ENCODE measurements at regions not wholly inside any gene's neighbourhood (a gene's known extent, or its start where the extent isn't known, plus 50 kb on each side); places are given as distances from the start of the nearest gene placed in this dataset.
"Not testable (repeated sequence)": the region's sequence is repeated elsewhere in the genome, so short reads cannot be mapped to it uniquely, and the experiment has no call there.

DNA sequence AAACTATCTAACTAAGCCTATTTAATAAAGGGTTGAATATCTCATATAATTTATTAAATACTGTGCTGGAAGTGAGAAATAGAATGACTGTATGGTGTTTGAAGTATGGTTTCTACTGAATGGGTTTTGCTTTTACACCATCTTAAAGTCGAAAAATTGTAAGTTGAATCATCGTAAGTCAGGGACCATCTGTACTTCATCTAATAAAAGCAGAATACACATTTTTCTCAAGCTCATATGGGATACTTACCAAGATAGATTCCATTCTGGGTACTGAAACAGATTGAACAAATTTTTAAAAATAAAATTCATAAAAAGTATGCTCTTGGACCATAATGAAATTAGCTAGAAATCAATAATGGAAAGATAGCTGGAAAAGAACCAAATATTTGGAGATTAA, 285.4 kb downstream of the CXCL12 start:
- no peak for DNase-seq
- WGBS (ENCODE audit: insufficient coverage), result no CpG with 5 or more reads among the region's 2 CpGs
- Mint-ChIP-seq H3K27ac (no peak overlapping the region), H3K27me3 (peaks cover 0 to 3% of the 10 kb centered on the region in 2 donors), H3K9me3 (peaks cover 5 to 13% (median 6%) of the 10 kb centered on the region in 3 donors), H3K4me3 (no peak overlapping the region), H3K4me1 (no peaks in the 10 kb centered on the region), H3K36me3 (no peaks in the 10 kb centered on the region)
- no peaks in the 10 kb centered on the region for H3K27me3 ChIP-seq (replicated peaks in 1 of 2; ENCODE audit: control insufficient read depth in 2 of 2, extremely low read depth in 1 of 2, insufficient read depth in 2 of 2, low read length in 1 of 2)
- ChIA-PET CTCF (no interaction called here), POLR2A (no interaction called here)
- H3K27ac ChIP-seq (ENCODE audit: low read length), result no peak overlapping the region
- no peak for ATAC-seq (replicated peaks in 1 of 4)
- no peaks in the 10 kb centered on the region for H3K36me3 ChIP-seq (ENCODE audit: control insufficient read depth in 2 of 2, extremely low read depth in 1 of 2, insufficient read depth in 1 of 2, low read length in 1 of 2)
- no peaks in the 10 kb centered on the region for H3K9me3 ChIP-seq
- H3K4me1 ChIP-seq (ENCODE audit: control insufficient read depth in 1 of 2, extremely low read depth in 1 of 2, insufficient read depth in 2 of 2, low read length in 2 of 2), result no peaks in the 10 kb centered on the region
- no peak overlapping the region for H3K4me3 ChIP-seq (ENCODE audit: control insufficient read depth in 1 of 2, extremely low read depth in 1 of 2, low read length in 1 of 2)

DNA sequence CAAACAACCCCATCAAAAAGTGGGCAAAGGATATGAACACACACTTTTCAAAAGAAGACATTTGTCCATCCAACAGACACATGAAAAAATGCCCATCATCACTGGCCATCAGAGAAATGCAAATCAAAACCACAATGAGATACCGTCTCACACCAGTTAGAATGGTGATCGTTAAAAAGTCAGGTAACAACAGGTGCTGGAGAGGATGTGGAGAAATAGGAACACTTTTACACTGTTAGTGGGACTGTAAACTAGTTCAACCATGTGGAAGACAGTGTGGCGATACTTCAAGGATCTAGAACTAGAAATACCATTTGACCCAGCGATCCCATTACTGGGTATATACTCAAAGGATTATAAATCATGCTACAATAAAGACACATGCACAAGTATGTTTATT, 288.7 kb downstream of the CXCL12 start:
- POLR2A ChIA-PET; H3K27me3 ChIP-seq (replicated peaks in 1 of 2; ENCODE audit: control insufficient read depth in 2 of 2, extremely low read depth in 1 of 2, insufficient read depth in 2 of 2, low read length in 1 of 2); H3K36me3 ChIP-seq (ENCODE audit: control insufficient read depth in 2 of 2, extremely low read depth in 1 of 2, insufficient read depth in 1 of 2, low read length in 1 of 2); H3K27ac Mint-ChIP-seq; H3K27me3 Mint-ChIP-seq; H3K4me1 Mint-ChIP-seq; H3K4me1 ChIP-seq (ENCODE audit: control insufficient read depth in 1 of 2, extremely low read depth in 1 of 2, insufficient read depth in 2 of 2, low read length in 2 of 2); H3K4me3 Mint-ChIP-seq; H3K4me3 ChIP-seq (ENCODE audit: control insufficient read depth in 1 of 2, extremely low read depth in 1 of 2, low read length in 1 of 2); H3K9me3 ChIP-seq; DNase-seq; ATAC-seq (replicated peaks in 1 of 4); H3K36me3 Mint-ChIP-seq; CTCF ChIA-PET; H3K27ac ChIP-seq (ENCODE audit: low read length): not testable (repeated sequence)
- H3K9me3 Mint-ChIP-seq, result peaks cover 5 to 17% (median 9%) of the 10 kb centered on the region in 3 donors
- WGBS (ENCODE audit: insufficient coverage), result 100% methylated on average over 2 of the region's 4 CpGs

DNA sequence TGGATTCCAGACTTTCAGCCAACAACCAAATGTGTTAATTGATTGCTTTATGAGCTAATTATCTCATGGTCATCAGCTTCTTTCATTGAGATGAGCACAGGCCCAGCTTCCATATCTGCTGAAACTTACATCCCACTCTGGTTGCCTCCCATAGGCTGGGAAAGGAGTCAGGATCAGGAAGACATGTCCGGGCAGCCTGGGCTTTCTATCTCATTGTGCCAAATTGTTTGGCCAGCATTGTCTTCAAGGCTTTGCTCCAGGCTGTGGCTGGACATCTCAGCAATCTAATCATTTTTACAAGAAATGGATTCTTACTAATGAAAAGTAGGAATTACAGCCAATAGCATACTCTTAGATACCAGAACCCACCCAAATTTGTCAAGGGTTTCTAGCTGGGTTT, 295.2 kb downstream of the CXCL12 start:
- Mint-ChIP-seq H3K4me1 (no peaks in the 10 kb centered on the region), H3K27ac (no peak overlapping the region), H3K27me3 (peaks cover 16 to 24% of the 10 kb centered on the region in 2 donors), H3K9me3 (peaks cover 4 to 11% (median 7%) of the 10 kb centered on the region in 3 donors), H3K4me3 (no peak overlapping the region), H3K36me3 (no peaks in the 10 kb centered on the region)
- Histone ChIP-seq H3K9me3 (no peaks in the 10 kb centered on the region), H3K27me3 (replicated peaks in 1 of 2; ENCODE audit: control insufficient read depth in 2 of 2, extremely low read depth in 1 of 2, insufficient read depth in 2 of 2, low read length in 1 of 2) (peaks cover 0 to 7% of the 10 kb centered on the region in 2 experiments), H3K4me1 (ENCODE audit: control insufficient read depth in 1 of 2, extremely low read depth in 1 of 2, insufficient read depth in 2 of 2, low read length in 2 of 2) (no peaks in the 10 kb centered on the region), H3K27ac (ENCODE audit: low read length) (no peak overlapping the region), H3K36me3 (ENCODE audit: control insufficient read depth in 2 of 2, extremely low read depth in 1 of 2, insufficient read depth in 1 of 2, low read length in 1 of 2) (no peaks in the 10 kb centered on the region), H3K4me3 (ENCODE audit: control insufficient read depth in 1 of 2, extremely low read depth in 1 of 2, low read length in 1 of 2) (no peak overlapping the region)
- DNase-seq (no peak), ATAC-seq (replicated peaks in 1 of 4) (no peak)
- CTCF ChIA-PET, result no interaction called here
- POLR2A ChIA-PET, result no interaction called here
- no CpG with 5 or more reads among the region's 1 CpG for WGBS (ENCODE audit: insufficient coverage)

DNA sequence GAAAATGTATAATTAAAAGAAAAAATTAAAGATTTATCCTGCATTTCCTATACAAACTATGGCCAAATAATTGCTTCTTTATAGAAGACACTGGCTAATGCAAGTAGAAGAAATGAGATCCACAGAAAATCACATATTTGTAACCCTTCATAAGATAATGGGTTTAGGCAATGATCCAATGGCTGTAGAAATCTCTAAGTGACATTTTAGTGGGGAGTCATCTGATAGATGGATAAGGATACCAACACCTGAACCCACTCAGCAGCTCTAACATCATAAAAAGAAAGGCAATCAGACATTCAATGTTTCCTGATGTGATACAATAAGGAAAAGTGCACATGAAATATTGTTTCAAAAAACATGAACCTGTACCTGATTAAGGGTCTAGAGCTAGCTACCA, 297.5 kb downstream of the CXCL12 start:
- H3K4me1 Mint-ChIP-seq, result no peaks in the 10 kb centered on the region
- DNase-seq (no peak), ATAC-seq (replicated peaks in 1 of 4) (no peak)
- H3K27ac Mint-ChIP-seq, result no peak overlapping the region
- ChIA-PET CTCF (no interaction called here), POLR2A (no interaction called here)
- no peaks in the 10 kb centered on the region for H3K9me3 ChIP-seq
- H3K27me3 ChIP-seq (replicated peaks in 1 of 2; ENCODE audit: control insufficient read depth in 2 of 2, extremely low read depth in 1 of 2, insufficient read depth in 2 of 2, low read length in 1 of 2), result peaks cover 0 to 10% of the 10 kb centered on the region in 2 experiments
- peaks cover 0 to 7% (median 4%) of the 10 kb centered on the region in 3 donors for H3K9me3 Mint-ChIP-seq
- H3K4me1 ChIP-seq (ENCODE audit: control insufficient read depth in 1 of 2, extremely low read depth in 1 of 2, insufficient read depth in 2 of 2, low read length in 2 of 2), result no peaks in the 10 kb centered on the region
- no peak overlapping the region for H3K4me3 ChIP-seq (ENCODE audit: control insufficient read depth in 1 of 2, extremely low read depth in 1 of 2, low read length in 1 of 2)
- no peaks in the 10 kb centered on the region for H3K36me3 ChIP-seq (ENCODE audit: control insufficient read depth in 2 of 2, extremely low read depth in 1 of 2, insufficient read depth in 1 of 2, low read length in 1 of 2)
- H3K27me3 Mint-ChIP-seq, result peaks cover 16 to 17% of the 10 kb centered on the region in 2 donors
- no peak overlapping the region for H3K4me3 Mint-ChIP-seq
- no peaks in the 10 kb centered on the region for H3K36me3 Mint-ChIP-seq
- H3K27ac ChIP-seq (ENCODE audit: low read length), result no peak overlapping the region

DNA sequence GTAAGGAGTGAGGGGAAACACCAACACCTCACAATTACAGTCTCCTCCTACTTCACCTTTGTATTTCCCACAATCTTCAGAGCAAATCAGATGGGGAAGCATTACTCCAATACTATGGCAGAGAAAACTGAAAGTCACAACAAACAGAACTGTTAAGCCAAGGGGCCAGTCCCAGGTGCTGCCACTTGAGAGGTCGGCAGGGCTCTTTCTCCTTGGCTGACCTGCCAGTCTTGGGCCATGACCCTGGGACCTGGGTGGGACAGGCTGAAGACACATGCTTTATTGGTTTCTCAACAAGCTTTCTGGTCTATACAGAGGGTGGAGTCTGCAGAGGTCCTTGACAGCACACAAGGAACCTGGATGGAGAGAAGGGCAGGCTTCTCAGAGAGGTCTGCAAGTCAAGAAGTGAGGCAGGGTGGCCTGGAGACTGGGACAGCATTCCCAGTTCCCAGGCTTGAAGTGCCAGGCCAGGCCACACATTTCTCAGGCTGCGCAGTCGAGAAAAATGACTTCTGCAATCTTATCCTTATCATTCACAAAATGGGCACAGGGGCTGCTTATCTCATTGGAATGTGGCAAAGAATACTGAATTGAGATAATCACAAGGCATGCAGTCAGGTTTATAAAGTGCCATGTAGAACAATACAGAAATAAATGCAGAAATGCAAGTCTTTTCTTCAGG, 301.0 kb downstream of the CXCL12 start:
- POLR2A ChIA-PET, result no interaction called here
- no peak for ATAC-seq (replicated peaks in 1 of 4)
- no peaks in the 10 kb centered on the region for H3K9me3 ChIP-seq

DNA sequence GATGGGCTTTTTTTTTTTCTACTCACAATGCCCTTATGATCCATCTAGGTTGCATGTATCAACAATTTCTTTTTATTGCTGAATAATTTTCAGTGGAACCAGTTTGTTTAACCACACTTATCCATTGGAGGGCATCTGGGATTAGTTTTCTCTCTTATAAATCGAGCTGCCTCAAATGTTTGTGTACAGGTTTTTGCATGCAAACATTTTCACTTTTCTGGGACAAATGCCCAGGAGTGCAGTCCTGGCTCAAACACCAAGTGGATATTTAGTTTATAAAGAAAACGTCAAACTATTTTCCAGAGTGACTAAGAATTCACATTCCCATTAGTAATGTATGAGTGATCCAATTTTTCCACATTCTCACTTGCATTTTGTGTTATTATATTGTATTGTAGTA, 313.4 kb downstream of the CXCL12 start:
- no peaks in the 10 kb centered on the region for H3K4me1 ChIP-seq (ENCODE audit: control insufficient read depth in 1 of 2, extremely low read depth in 1 of 2, insufficient read depth in 2 of 2, low read length in 2 of 2)
- ChIA-PET CTCF (no interaction called here), POLR2A (no interaction called here)
- ATAC-seq (replicated peaks in 1 of 4) (no peak), DNase-seq (no peak)
- peaks cover 0 to 7% (median under 1%) of the 10 kb centered on the region in 3 donors for H3K9me3 Mint-ChIP-seq
- no peaks in the 10 kb centered on the region for H3K4me1 Mint-ChIP-seq
- no CpG with 5 or more reads among the region's 2 CpGs for WGBS (ENCODE audit: insufficient coverage)
- H3K36me3 Mint-ChIP-seq, result no peaks in the 10 kb centered on the region
- no peak overlapping the region for H3K4me3 ChIP-seq (ENCODE audit: control insufficient read depth in 1 of 2, extremely low read depth in 1 of 2, low read length in 1 of 2)
- no peaks in the 10 kb centered on the region for H3K36me3 ChIP-seq (ENCODE audit: control insufficient read depth in 2 of 2, extremely low read depth in 1 of 2, insufficient read depth in 1 of 2, low read length in 1 of 2)
- H3K27ac Mint-ChIP-seq, result no peak overlapping the region
- no peaks in the 10 kb centered on the region for H3K9me3 ChIP-seq
- H3K4me3 Mint-ChIP-seq, result no peak overlapping the region
- H3K27me3 Mint-ChIP-seq, result peaks cover 1 to 6% of the 10 kb centered on the region in 2 donors
- H3K27ac ChIP-seq (ENCODE audit: low read length), result no peak overlapping the region
- H3K27me3 ChIP-seq (replicated peaks in 1 of 2; ENCODE audit: control insufficient read depth in 2 of 2, extremely low read depth in 1 of 2, insufficient read depth in 2 of 2, low read length in 1 of 2), result no peaks in the 10 kb centered on the region

More for the DNA sequence above, 301.0 kb downstream of the CXCL12 start:
- H3K4me1 ChIP-seq (ENCODE audit: control insufficient read depth in 1 of 2, extremely low read depth in 1 of 2, insufficient read depth in 2 of 2, low read length in 2 of 2), result no peaks in the 10 kb centered on the region
- Mint-ChIP-seq H3K9me3 (peaks cover 0 to 5% (median 2%) of the 10 kb centered on the region in 3 donors), H3K36me3 (no peaks in the 10 kb centered on the region), H3K4me3 (no peak overlapping the region), H3K27ac (no peak overlapping the region), H3K27me3 (peaks cover 8 to 17% of the 10 kb centered on the region in 2 donors), H3K4me1 (no peaks in the 10 kb centered on the region)
- no peak for DNase-seq
- H3K36me3 ChIP-seq (ENCODE audit: control insufficient read depth in 2 of 2, extremely low read depth in 1 of 2, insufficient read depth in 1 of 2, low read length in 1 of 2), result no peaks in the 10 kb centered on the region
- H3K27ac ChIP-seq (ENCODE audit: low read length), result no peak overlapping the region
- WGBS (ENCODE audit: insufficient coverage), result 57% methylated on average over 1 of the region's 3 CpGs
- CTCF ChIA-PET, result no interaction called here
- H3K27me3 ChIP-seq (replicated peaks in 1 of 2; ENCODE audit: control insufficient read depth in 2 of 2, extremely low read depth in 1 of 2, insufficient read depth in 2 of 2, low read length in 1 of 2), result peaks cover 0 to 8% of the 10 kb centered on the region in 2 experiments
- no peak overlapping the region for H3K4me3 ChIP-seq (ENCODE audit: control insufficient read depth in 1 of 2, extremely low read depth in 1 of 2, low read length in 1 of 2)

DNA sequence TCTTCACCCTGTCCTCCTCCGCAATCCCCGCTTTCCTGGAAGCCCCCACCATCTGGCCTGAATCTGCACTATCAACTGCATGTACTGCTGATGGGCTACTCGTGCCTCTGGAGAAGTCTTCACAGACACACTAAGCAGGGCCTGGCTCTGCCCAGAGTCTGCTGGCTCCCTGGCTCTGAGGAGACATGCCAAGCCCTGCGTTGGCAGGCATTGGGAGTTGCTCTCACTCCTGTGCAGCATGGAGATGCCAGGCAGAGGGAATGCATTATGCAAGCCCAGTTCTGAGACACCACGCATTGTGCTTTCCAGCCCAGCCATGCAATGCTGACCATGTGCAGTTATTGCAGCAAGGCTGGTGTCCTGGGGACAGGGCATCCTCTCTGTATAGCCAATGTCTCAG, 314.6 kb downstream of the CXCL12 start:
- no peaks in the 10 kb centered on the region for H3K36me3 ChIP-seq (ENCODE audit: control insufficient read depth in 2 of 2, extremely low read depth in 1 of 2, insufficient read depth in 1 of 2, low read length in 1 of 2)
- no peaks in the 10 kb centered on the region for H3K27me3 ChIP-seq (replicated peaks in 1 of 2; ENCODE audit: control insufficient read depth in 2 of 2, extremely low read depth in 1 of 2, insufficient read depth in 2 of 2, low read length in 1 of 2)
- ATAC-seq (replicated peaks in 1 of 4) (no peak), DNase-seq (no peak)
- peaks cover 0 to 6% of the 10 kb centered on the region in 2 donors for H3K27me3 Mint-ChIP-seq
- H3K27ac ChIP-seq (ENCODE audit: low read length), result no peak overlapping the region
- ChIA-PET POLR2A (no interaction called here), CTCF (no interaction called here)
- no peak overlapping the region for H3K27ac Mint-ChIP-seq
- no peaks in the 10 kb centered on the region for H3K36me3 Mint-ChIP-seq
- peaks cover 0 to 6% (median 0%) of the 10 kb centered on the region in 3 donors for H3K9me3 Mint-ChIP-seq
- H3K4me1 Mint-ChIP-seq, result no peaks in the 10 kb centered on the region
- H3K4me3 Mint-ChIP-seq, result no peak overlapping the region
- WGBS (ENCODE audit: insufficient coverage), result 63% methylated on average over 4 of the region's 5 CpGs
- H3K4me1 ChIP-seq (ENCODE audit: control insufficient read depth in 1 of 2, extremely low read depth in 1 of 2, insufficient read depth in 2 of 2, low read length in 2 of 2), result no peaks in the 10 kb centered on the region
- H3K9me3 ChIP-seq, result no peaks in the 10 kb centered on the region
- H3K4me3 ChIP-seq (ENCODE audit: control insufficient read depth in 1 of 2, extremely low read depth in 1 of 2, low read length in 1 of 2), result no peak overlapping the region
